HL-60 (cell line): ENCODE measurements at regions not wholly inside any gene's neighbourhood (a gene's known extent, or its start where the extent isn't known, plus 50 kb on each side); places are given as distances from the start of the nearest gene placed in this dataset.

Experiments used
- DNase-seq, 2 experiments: peaks; one replicate each; pipeline ENCODE4 v3.0.0-alpha.2; 2010 to 2020; ENCODE audit warnings: low read depth in 1 of 2, low spot score in 1 of 2
- H3K27ac ChIP-seq: fragments of 250-450 bp; sonication (Bioruptor Pico); replicated peaks from 2 replicates; pipeline ENCODE4 v1.5.1; 2020; ENCODE audit warnings: mild to moderate bottlenecking, moderate library complexity
- H3K27me3 ChIP-seq: fragments of 250-450 bp; sonication (Bioruptor Pico); 2 replicates; pipeline ENCODE4 v1.5.1; 2021; ENCODE audit warnings: mild to moderate bottlenecking, moderate library complexity; ENCODE audit not compliant: insufficient read depth, poor library complexity, severe bottlenecking
- H3K4me3 ChIP-seq: replicated peaks from 2 replicates; pipeline ENCODE4 v1.5.1; 2011; ENCODE audit warnings: mild to moderate bottlenecking, control low read depth, low read length; ENCODE audit not compliant: insufficient read depth
- GABPA ChIP-seq: IDR thresholded peaks from 2 replicates; pipeline ENCODE4 v1.6.1; 2012; ENCODE audit warnings: low read depth
- POLR2AphosphoS5 ChIP-seq: IDR thresholded peaks from 2 replicates; pipeline ENCODE4 v1.6.1; 2012; ENCODE audit warnings: low read depth
- SPI1 ChIP-seq: IDR thresholded peaks from 2 replicates; pipeline ENCODE4 v1.6.1; 2012; ENCODE audit warnings: low read depth, mild to moderate bottlenecking, borderline replicate concordance
- TF ChIP-seq, protein P1 (sequence below): IDR thresholded peaks from one replicate; pipeline ENCODE4 v1.5.1; 2011; ENCODE audit warnings: low read length, control low read depth, inconsistent platforms; ENCODE audit not compliant: insufficient read depth
- TF ChIP-seq, protein P2 (sequence below): IDR thresholded peaks from 2 replicates; pipeline ENCODE4 v1.6.1; 2012; ENCODE audit warnings: low read depth; ENCODE audit not compliant: insufficient replicate concordance

DNA sequence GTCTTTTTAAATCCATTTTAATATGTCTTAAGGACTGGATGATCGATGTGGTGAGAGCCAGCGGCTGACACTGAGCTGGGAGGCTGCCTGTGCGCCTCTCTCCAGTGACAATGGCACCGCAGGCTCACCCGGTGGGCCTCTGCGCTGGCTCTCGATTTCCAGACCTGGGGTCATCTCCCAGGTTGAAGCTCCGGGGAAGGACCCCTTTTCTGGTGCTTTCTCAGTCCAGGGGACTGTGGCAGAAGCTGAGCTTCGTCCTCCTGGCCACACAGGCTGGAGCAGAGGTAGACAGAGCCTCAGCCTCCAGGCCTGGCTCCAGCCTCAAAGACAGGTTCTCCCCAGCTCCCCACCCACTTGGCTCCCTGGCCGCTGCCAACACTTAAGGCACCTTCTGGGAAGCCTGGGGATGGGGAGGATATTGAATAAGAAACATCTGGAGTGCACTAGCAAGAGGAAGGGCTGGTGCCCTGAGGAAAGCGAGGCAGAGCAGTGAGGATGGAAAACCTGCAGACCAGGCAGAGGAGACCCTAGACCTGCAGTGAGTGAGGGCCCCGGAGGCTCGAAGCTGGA is 154.2 kb upstream of the SMAD3 start:
- peak overlapping the region; percentile 24 for H3K27ac ChIP-seq
- TF ChIP-seq SPI1 (no peak), GABPA (no peak), POLR2AphosphoS5 (no peak)
- TF ChIP-seq, protein P1, sequence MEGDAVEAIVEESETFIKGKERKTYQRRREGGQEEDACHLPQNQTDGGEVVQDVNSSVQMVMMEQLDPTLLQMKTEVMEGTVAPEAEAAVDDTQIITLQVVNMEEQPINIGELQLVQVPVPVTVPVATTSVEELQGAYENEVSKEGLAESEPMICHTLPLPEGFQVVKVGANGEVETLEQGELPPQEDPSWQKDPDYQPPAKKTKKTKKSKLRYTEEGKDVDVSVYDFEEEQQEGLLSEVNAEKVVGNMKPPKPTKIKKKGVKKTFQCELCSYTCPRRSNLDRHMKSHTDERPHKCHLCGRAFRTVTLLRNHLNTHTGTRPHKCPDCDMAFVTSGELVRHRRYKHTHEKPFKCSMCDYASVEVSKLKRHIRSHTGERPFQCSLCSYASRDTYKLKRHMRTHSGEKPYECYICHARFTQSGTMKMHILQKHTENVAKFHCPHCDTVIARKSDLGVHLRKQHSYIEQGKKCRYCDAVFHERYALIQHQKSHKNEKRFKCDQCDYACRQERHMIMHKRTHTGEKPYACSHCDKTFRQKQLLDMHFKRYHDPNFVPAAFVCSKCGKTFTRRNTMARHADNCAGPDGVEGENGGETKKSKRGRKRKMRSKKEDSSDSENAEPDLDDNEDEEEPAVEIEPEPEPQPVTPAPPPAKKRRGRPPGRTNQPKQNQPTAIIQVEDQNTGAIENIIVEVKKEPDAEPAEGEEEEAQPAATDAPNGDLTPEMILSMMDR = no peak
- TF ChIP-seq, protein P2, sequence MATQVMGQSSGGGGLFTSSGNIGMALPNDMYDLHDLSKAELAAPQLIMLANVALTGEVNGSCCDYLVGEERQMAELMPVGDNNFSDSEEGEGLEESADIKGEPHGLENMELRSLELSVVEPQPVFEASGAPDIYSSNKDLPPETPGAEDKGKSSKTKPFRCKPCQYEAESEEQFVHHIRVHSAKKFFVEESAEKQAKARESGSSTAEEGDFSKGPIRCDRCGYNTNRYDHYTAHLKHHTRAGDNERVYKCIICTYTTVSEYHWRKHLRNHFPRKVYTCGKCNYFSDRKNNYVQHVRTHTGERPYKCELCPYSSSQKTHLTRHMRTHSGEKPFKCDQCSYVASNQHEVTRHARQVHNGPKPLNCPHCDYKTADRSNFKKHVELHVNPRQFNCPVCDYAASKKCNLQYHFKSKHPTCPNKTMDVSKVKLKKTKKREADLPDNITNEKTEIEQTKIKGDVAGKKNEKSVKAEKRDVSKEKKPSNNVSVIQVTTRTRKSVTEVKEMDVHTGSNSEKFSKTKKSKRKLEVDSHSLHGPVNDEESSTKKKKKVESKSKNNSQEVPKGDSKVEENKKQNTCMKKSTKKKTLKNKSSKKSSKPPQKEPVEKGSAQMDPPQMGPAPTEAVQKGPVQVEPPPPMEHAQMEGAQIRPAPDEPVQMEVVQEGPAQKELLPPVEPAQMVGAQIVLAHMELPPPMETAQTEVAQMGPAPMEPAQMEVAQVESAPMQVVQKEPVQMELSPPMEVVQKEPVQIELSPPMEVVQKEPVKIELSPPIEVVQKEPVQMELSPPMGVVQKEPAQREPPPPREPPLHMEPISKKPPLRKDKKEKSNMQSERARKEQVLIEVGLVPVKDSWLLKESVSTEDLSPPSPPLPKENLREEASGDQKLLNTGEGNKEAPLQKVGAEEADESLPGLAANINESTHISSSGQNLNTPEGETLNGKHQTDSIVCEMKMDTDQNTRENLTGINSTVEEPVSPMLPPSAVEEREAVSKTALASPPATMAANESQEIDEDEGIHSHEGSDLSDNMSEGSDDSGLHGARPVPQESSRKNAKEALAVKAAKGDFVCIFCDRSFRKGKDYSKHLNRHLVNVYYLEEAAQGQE = no peak

DNA sequence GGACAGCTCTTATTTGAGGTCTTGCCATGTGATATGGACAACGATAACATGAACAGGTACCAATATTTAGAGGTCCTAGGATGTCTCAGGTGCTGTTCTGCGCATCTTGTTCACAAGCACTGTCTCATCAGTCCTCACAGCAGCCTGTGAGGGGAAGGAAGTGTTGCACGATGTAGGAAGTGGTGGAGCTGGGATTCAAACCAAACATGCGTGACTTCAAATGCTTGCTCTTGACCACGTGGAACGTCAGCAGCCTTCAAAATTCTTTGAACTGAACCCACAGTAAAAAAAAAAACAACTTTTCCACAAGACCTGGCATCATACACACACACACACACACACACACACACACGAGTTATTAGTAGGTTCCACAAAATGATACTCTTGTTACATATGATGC is 153.4 kb upstream of the SMAD3 start:
- Histone ChIP-seq H3K4me3 (no peak overlapping the region), H3K27me3 (no peaks in the 10 kb centered on the region), H3K27ac (peak overlapping the region; percentile 58)
- TF ChIP-seq, protein P1 = no peak
- no peak; the same call in 1 of the 2 replicates for TF ChIP-seq GABPA
- TF ChIP-seq, protein P2 = no peak
- peak; percentile 71 for TF ChIP-seq POLR2AphosphoS5
- TF ChIP-seq SPI1 = peak; percentile 86
- peak; percentile 68 to 88 for DNase-seq

More for the DNA sequence above, 154.2 kb upstream of the SMAD3 start:
- Histone ChIP-seq H3K4me3 (no peak overlapping the region), H3K27me3 (no peaks in the 10 kb centered on the region)
- no peak for DNase-seq

DNA sequence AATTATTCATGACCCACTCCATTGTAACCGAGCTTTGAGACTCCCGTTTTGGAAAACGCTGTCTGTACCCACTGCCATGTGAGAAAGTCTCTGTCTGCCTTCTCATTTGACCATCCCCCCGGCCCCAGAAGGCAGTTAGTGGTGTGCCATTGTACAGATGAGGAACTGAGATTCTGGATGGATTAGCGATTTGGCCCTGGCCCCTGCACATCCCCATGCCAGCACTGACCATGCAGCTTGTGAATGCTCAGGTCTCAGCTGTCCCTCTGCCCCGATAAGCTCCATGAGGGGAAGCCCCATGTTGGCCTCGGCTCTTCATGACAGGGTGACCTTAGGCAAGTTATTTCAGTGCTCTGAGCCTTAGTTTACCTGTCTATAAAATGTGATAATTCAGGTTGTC is 153.0 kb upstream of the SMAD3 start:
- Histone ChIP-seq H3K27ac (peak overlapping the region; percentile 58), H3K27me3 (no peaks in the 10 kb centered on the region), H3K4me3 (no peak overlapping the region)
- TF ChIP-seq SPI1 = 0 out of 2 replicates have a peak, but pooled peaks have one; percentile 17
- TF ChIP-seq, protein P1 = no peak
- DNase-seq = peak in 1 of 2 experiments; percentile 58

DNA sequence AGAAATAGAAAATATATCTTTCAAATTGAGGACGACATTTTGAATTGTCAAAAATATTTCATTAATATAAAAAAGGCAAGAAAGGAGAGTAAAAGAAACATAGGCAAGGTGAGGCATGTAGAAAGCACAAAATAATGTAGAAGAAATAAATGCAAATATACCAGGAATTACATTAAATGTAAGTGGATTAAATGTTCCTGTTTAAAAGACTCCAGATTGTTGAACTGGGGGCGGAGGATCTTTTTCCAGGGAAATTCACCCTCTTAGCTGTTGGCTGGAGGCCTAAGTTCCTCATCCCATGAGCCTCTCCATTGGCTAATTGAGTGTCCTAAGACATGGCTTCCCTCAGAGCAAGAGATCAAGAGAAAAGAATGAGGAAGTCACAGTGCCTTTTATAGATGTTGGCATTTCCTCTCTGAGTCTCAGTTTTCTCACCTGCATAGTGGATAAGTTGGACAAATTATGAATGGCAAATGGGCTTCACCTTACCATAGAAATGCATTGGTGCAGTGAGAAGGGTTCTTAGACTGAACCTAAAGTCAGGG is 147.4 kb upstream of the SMAD3 start:
- Histone ChIP-seq H3K4me3 (no peak overlapping the region), H3K27me3 (no peaks in the 10 kb centered on the region), H3K27ac (no peak overlapping the region)
- DNase-seq = peak; percentile 49 to 56
- TF ChIP-seq, protein P1 = no peak
- peak; percentile 89 for TF ChIP-seq SPI1
- no peak for TF ChIP-seq GABPA
- TF ChIP-seq, protein P2 = no peak
